H9 (cell line): ENCODE measurements at regions not wholly inside any gene's neighbourhood (a gene's known extent, or its start where the extent isn't known, plus 50 kb on each side); places are given as distances from the start of the nearest gene placed in this dataset.

Experiments used
- DNase-seq: peaks from one replicate; pipeline ENCODE4 v3.0.0-alpha.2; 2017
- H2AFZ ChIP-seq: one replicate; pipeline ENCODE4 v1.6.1; 2013; ENCODE audit warnings: mild to moderate bottlenecking, low read length, control low read depth, moderate library complexity
- H2AK5ac ChIP-seq: 2 replicates; pipeline ENCODE4 v1.6.1; 2013; ENCODE audit warnings: low read length, control low read depth, mixed read lengths; ENCODE audit not compliant: insufficient read length
- H2BK120ac ChIP-seq: one replicate; pipeline ENCODE4 v1.6.1; 2013; ENCODE audit warnings: low read depth, mild to moderate bottlenecking, low read length, control low read depth, inconsistent platforms; ENCODE audit not compliant: poor library complexity, severe bottlenecking
- H2BK12ac ChIP-seq: 2 replicates; pipeline ENCODE4 v1.6.1; 2013; ENCODE audit warnings: low read length, control low read depth, mixed read lengths, low read depth; ENCODE audit not compliant: insufficient read length
- H2BK15ac ChIP-seq: 2 replicates; pipeline ENCODE4 v1.6.1; 2013; ENCODE audit warnings: low read depth, low read length, control low read depth
- H2BK20ac ChIP-seq: one replicate; pipeline ENCODE4 v1.6.1; 2013; ENCODE audit warnings: low read depth, mild to moderate bottlenecking, low read length, control low read depth, inconsistent platforms; ENCODE audit not compliant: poor library complexity, severe bottlenecking
- H2BK5ac ChIP-seq: 2 replicates; pipeline ENCODE4 v1.6.1; 2013; ENCODE audit warnings: low read length, control low read depth, mixed read lengths; ENCODE audit not compliant: insufficient read length
- H3K14ac ChIP-seq: 2 replicates; pipeline ENCODE4 v1.6.1; 2013; ENCODE audit warnings: low read length, control low read depth; ENCODE audit not compliant: insufficient read depth
- H3K18ac ChIP-seq: 2 replicates; pipeline ENCODE4 v1.6.1; 2013; ENCODE audit warnings: low read depth, mild to moderate bottlenecking, mixed read lengths, low read length, control low read depth; ENCODE audit not compliant: insufficient read length
- H3K23ac ChIP-seq: 2 replicates; pipeline ENCODE4 v1.6.1; 2013; ENCODE audit warnings: low read length, control low read depth, mixed read lengths, low read depth; ENCODE audit not compliant: insufficient read length
- H3K23me2 ChIP-seq: 2 replicates; pipeline ENCODE4 v1.6.1; 2013; ENCODE audit warnings: low read depth, mild to moderate bottlenecking, mixed read lengths, low read length, control low read depth; ENCODE audit not compliant: insufficient read length, poor library complexity, severe bottlenecking
- H3K27ac ChIP-seq: 2 replicates; pipeline ENCODE4 v1.5.1; 2013; ENCODE audit warnings: low read length, control low read depth, mixed read lengths, low read depth; ENCODE audit not compliant: insufficient read length
- H3K27me3 ChIP-seq: 2 replicates; pipeline ENCODE4 v1.6.1; 2013; ENCODE audit warnings: low read length, control low read depth, inconsistent platforms; ENCODE audit not compliant: insufficient read depth
- H3K4ac ChIP-seq: 2 replicates; pipeline ENCODE4 v1.6.1; 2013; ENCODE audit warnings: low read depth, mild to moderate bottlenecking, control low read depth, inconsistent platforms, low read length, moderate library complexity
- H3K4me1 ChIP-seq: 2 replicates; pipeline ENCODE4 v1.6.1; 2013; ENCODE audit warnings: low read length, control low read depth, inconsistent platforms; ENCODE audit not compliant: insufficient read depth
- H3K4me2 ChIP-seq: 2 replicates; pipeline ENCODE4 v1.6.1; 2013; ENCODE audit warnings: low read length, control low read depth, mixed read lengths; ENCODE audit not compliant: insufficient read length, insufficient read depth
- H3K56ac ChIP-seq: 2 replicates; pipeline ENCODE4 v1.6.1; 2013; ENCODE audit warnings: low read depth, mild to moderate bottlenecking, mixed read lengths, low read length, control low read depth; ENCODE audit not compliant: insufficient read length
- H3K79me1 ChIP-seq: 2 replicates; pipeline ENCODE4 v1.6.1; 2013; ENCODE audit warnings: low read depth, mild to moderate bottlenecking, moderate library complexity, low read length, control low read depth, inconsistent platforms; ENCODE audit not compliant: insufficient read depth, poor library complexity, severe bottlenecking
- H3K79me2 ChIP-seq: 2 replicates; pipeline ENCODE4 v1.6.1; 2013; ENCODE audit warnings: low read length, control low read depth, inconsistent platforms; ENCODE audit not compliant: insufficient read depth
- H3K9ac ChIP-seq: 2 replicates; pipeline ENCODE4 v1.6.1; 2013; ENCODE audit warnings: low read length, control low read depth, mixed read lengths; ENCODE audit not compliant: insufficient read length; ENCODE audit errors: extremely low read depth
- H3K9me3 ChIP-seq: one replicate; pipeline ENCODE4 v1.6.1; 2013; ENCODE audit warnings: low read depth, low read length, inconsistent platforms; ENCODE audit not compliant: control insufficient read depth
- H3T11ph ChIP-seq: one replicate; pipeline ENCODE4 v1.6.1; 2013; ENCODE audit warnings: mild to moderate bottlenecking, low read length, control low read depth, inconsistent platforms
- H4K20me1 ChIP-seq: one replicate; pipeline ENCODE4 v1.6.1; 2013; ENCODE audit not compliant: control insufficient read depth, insufficient read length, insufficient read depth
- H4K5ac ChIP-seq: 2 replicates; pipeline ENCODE4 v1.6.1; 2013; ENCODE audit warnings: low read depth, mild to moderate bottlenecking, mixed read lengths, low read length, control low read depth; ENCODE audit not compliant: insufficient read length
- H4K8ac ChIP-seq: replicated peaks from 2 replicates; pipeline ENCODE4 v1.6.1; 2013; ENCODE audit warnings: low read length, control low read depth, mixed read lengths, low read depth; ENCODE audit not compliant: insufficient read length
- H4K91ac ChIP-seq: 2 replicates; pipeline ENCODE4 v1.6.1; 2013; ENCODE audit warnings: low read depth, mild to moderate bottlenecking, moderate library complexity, mixed read lengths, low read length, control low read depth; ENCODE audit not compliant: insufficient read length
- H3K27ac Mint-ChIP-seq, 3 experiments: 2 replicates in 2 of 3; 3 replicates in 1 of 3; pipeline ENCODE4 v1.8.0; 2020 to 2021; ENCODE audit warnings: mixed read lengths in 3 of 3, mild to moderate bottlenecking in 1 of 3, moderate library complexity in 1 of 3
- H3K27me3 Mint-ChIP-seq: 2 replicates; pipeline ENCODE4 v1.8.0; 2021; ENCODE audit warnings: low read depth, mild to moderate bottlenecking, moderate library complexity, mixed read lengths
- H3K36me3 Mint-ChIP-seq, 3 experiments: 2 replicates in 2 of 3; 3 replicates in 1 of 3; pipeline ENCODE4 v1.8.0; 2020 to 2021; ENCODE audit warnings: low read depth in 3 of 3, mixed read lengths in 3 of 3; ENCODE audit not compliant: insufficient read depth in 1 of 3
- H3K4me1 Mint-ChIP-seq, 2 experiments: 2 replicates each; pipeline ENCODE4 v1.8.0; 2020; ENCODE audit warnings: mixed read lengths in 2 of 2
- H3K4me3 Mint-ChIP-seq, 2 experiments: 2 replicates in 1 of 2; 3 replicates in 1 of 2; pipeline ENCODE4 v1.8.0; 2020 to 2021; ENCODE audit warnings: mild to moderate bottlenecking in 2 of 2, mixed read lengths in 2 of 2, moderate library complexity in 1 of 2
- H3K9me3 Mint-ChIP-seq, 2 experiments: 2 replicates in 1 of 2; 3 replicates in 1 of 2; pipeline ENCODE4 v1.8.0; 2020; ENCODE audit warnings: mild to moderate bottlenecking in 2 of 2, mixed read lengths in 2 of 2, moderate library complexity in 1 of 2
- WGBS: extraction: QIAGEN DNeasy Blood & Tissue Kit; methylation state at CpG from one replicate; pipeline ENCODE4 v1.1.7; 2013; ENCODE audit warnings: missing lambda C conversion rate, low lambda C conversion rate, mixed read lengths; ENCODE audit not compliant: insufficient read length; ENCODE audit errors: extremely low coverage; 5-methylcytosine and 5-hydroxymethylcytosine counted together
- TF ChIP-seq, protein P1 (sequence below): fragments of 200-600 bp; sonication (generic); conservative IDR thresholded peaks from 3 replicates; pipeline ENCODE4 v1.8.0; 2021; ENCODE audit warnings: antibody characterized with exemption, mild to moderate bottlenecking

DNA sequence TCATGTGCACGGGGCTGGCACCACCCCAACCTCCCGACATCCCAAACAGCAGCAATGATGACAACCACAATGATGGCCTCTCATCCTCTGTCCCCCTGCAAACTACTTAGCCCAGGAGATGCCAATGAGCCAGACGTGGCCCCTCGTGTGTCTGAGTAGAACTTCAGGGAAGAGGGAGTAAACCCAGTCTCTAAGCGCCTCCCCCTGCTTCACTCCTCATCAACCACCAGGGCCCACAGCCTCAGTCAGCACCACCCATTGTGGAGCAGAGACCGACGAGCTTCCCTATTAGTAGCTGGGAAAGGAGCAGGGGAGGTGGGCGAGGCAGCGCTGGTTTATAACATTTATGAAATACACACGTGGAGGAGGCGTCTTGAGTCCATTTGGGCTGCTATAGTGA, 182.7 kb upstream of the SFSWAP start:
- Histone ChIP-seq H3K9ac (no peak overlapping the region), H3K79me2 (no peaks in the 10 kb centered on the region), H3K4me1 (no peaks in the 10 kb centered on the region), H4K5ac (no peak overlapping the region), H3K23me2 (no peaks in the 10 kb centered on the region), H4K91ac (no peak overlapping the region), H3K79me1 (no peaks in the 10 kb centered on the region), H3T11ph (no peak overlapping the region), H3K9me3 (no peaks in the 10 kb centered on the region), H3K4me2 (no peak overlapping the region), H3K14ac (no peak overlapping the region), H2BK12ac (no peak overlapping the region), H2AK5ac (no peak overlapping the region), H2BK15ac (no peak overlapping the region), H4K20me1 (no peaks in the 10 kb centered on the region), H3K56ac (no peak overlapping the region), H3K27ac (no peak overlapping the region), H2BK120ac (no peak overlapping the region), H3K18ac (peak overlapping the region; percentile 9), H3K4ac (no peak overlapping the region), H3K27me3 (no peaks in the 10 kb centered on the region), H2AFZ (no peak overlapping the region), H2BK5ac (no peak overlapping the region), H3K23ac (no peak overlapping the region), H4K8ac (no peak overlapping the region), H2BK20ac (no peak overlapping the region)
- TF ChIP-seq, protein P1, sequence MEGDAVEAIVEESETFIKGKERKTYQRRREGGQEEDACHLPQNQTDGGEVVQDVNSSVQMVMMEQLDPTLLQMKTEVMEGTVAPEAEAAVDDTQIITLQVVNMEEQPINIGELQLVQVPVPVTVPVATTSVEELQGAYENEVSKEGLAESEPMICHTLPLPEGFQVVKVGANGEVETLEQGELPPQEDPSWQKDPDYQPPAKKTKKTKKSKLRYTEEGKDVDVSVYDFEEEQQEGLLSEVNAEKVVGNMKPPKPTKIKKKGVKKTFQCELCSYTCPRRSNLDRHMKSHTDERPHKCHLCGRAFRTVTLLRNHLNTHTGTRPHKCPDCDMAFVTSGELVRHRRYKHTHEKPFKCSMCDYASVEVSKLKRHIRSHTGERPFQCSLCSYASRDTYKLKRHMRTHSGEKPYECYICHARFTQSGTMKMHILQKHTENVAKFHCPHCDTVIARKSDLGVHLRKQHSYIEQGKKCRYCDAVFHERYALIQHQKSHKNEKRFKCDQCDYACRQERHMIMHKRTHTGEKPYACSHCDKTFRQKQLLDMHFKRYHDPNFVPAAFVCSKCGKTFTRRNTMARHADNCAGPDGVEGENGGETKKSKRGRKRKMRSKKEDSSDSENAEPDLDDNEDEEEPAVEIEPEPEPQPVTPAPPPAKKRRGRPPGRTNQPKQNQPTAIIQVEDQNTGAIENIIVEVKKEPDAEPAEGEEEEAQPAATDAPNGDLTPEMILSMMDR, result no peak
- Mint-ChIP-seq H3K4me1 (no peaks in the 10 kb centered on the region; a peak in 1 of 4 replicates), H3K36me3 (no peaks in the 10 kb centered on the region), H3K4me3 (no peak overlapping the region), H3K27ac (no peak overlapping the region), H3K27me3 (peaks cover 14% of the 10 kb centered on the region), H3K9me3 (no peaks in the 10 kb centered on the region; a peak in 1 of 5 replicates)
- no peak for DNase-seq
- WGBS, result no CpG with 5 or more reads among the region's 11 CpGs
